Activated T-cell treated with anti-CD3 and anti-CD28 coated beads, Interleukin-2, amount 50 U/mL, for 4 hours (primary cell): ENCODE measurements at regions not wholly inside any gene's neighbourhood (a gene's known extent, or its start where the extent isn't known, plus 50 kb on each side); places are given as distances from the start of the nearest gene placed in this dataset.

Experiments used
- ATAC-seq, 2 donors: fragments of 200-7000 bp; cut with Tn5 transposase; one replicate each; pipeline ENCODE4 v1.10.0; 2021
- DNase-seq: peaks from one replicate; pipeline ENCODE4 v3.0.0-alpha.2; 2020
- H3K27me3 Mint-ChIP-seq: one replicate; pipeline ENCODE4 v1.8.0; 2021; ENCODE audit warnings: low read depth, mixed read lengths
- H3K36me3 Mint-ChIP-seq: one replicate; pipeline ENCODE4 v1.8.0; 2022; ENCODE audit warnings: mixed read lengths; ENCODE audit not compliant: insufficient read depth
- H3K4me1 Mint-ChIP-seq: one replicate; pipeline ENCODE4 v1.8.0; 2021; ENCODE audit warnings: low read depth, mixed read lengths
- H3K4me3 Mint-ChIP-seq: one replicate; pipeline ENCODE4 v1.8.0; 2021; ENCODE audit warnings: mild to moderate bottlenecking, moderate library complexity, mixed read lengths
- H3K9me3 Mint-ChIP-seq: one replicate; pipeline ENCODE4 v1.8.0; 2021; ENCODE audit warnings: mixed read lengths

DNA sequence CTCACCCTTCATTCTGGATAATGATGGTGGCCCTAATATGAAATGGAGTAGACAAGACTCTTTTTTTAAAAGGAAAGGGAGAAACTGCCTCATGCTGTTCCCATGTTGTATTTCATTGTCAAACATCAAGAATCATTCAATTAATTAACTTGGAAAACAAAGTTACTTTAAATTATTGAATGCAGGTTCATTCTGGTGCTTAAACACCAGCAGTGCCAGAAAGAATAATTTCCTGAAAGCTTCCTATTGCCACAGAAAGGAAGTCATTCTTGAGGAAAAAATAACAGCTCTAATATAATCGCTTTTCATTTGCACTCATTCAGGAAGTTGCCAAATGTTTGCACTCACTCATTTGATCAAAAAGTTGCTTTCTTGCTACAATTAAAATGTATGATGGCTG, 497.1 kb upstream of the CDH11 start:
- ATAC-seq (no peak), DNase-seq (no peak)
- H3K4me1 Mint-ChIP-seq, result no peaks in the 10 kb centered on the region
- H3K27me3 Mint-ChIP-seq, result peaks cover 1% of the 10 kb centered on the region
- H3K36me3 Mint-ChIP-seq, result no peaks in the 10 kb centered on the region
- no peak overlapping the region for H3K4me3 Mint-ChIP-seq
- H3K9me3 Mint-ChIP-seq, result peaks cover 4% of the 10 kb centered on the region

DNA sequence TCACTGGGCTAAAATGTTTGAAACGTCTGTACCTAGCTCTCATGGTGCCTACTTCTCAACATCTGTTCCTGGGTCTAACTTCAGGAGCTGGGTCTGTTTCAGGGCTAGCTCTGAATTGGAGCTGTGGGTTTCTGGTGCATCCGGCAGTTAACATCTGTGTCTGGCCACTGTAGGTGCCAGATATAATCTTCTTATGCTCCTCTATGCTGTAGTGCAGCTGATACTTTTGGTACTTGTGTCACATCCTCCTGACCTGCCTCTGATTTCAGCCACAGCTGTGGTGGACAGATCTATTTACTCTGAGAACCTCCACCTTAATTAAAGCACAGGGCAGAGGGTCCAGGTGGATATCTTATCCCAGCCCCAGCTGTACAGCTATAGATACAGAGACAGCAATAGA, 496.5 kb upstream of the CDH11 start:
- ATAC-seq (no peak), DNase-seq (no peak)
- Mint-ChIP-seq H3K36me3 (no peaks in the 10 kb centered on the region), H3K27me3 (peaks cover 1% of the 10 kb centered on the region), H3K9me3 (peaks cover 7% of the 10 kb centered on the region), H3K4me3 (no peak overlapping the region), H3K4me1 (no peaks in the 10 kb centered on the region)

DNA sequence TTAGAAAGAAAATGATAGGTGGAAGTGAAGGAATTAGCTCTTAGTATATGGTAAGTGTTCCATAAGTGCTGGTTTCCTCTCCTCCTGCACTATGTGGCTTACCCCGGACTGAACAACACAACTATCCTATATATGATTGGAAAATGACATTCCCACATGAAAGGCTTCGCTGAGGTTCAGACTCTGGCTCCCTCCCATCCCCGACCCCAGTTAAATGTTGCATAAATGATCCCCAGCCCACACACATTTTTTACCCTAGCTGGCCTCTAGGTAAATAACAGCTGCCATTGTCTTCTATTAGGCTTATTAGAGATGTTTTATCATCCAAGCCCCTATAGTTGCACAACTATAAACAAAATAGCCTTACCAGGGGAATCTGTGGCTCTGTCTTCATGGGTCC, 495.6 kb upstream of the CDH11 start:
- DNase-seq, result no peak
- H3K27me3 Mint-ChIP-seq, result peaks cover 1% of the 10 kb centered on the region
- no peak overlapping the region for H3K4me3 Mint-ChIP-seq
- ATAC-seq, result no peak
- H3K36me3 Mint-ChIP-seq, result no peaks in the 10 kb centered on the region
- no peaks in the 10 kb centered on the region for H3K4me1 Mint-ChIP-seq
- H3K9me3 Mint-ChIP-seq, result peaks cover 9% of the 10 kb centered on the region

DNA sequence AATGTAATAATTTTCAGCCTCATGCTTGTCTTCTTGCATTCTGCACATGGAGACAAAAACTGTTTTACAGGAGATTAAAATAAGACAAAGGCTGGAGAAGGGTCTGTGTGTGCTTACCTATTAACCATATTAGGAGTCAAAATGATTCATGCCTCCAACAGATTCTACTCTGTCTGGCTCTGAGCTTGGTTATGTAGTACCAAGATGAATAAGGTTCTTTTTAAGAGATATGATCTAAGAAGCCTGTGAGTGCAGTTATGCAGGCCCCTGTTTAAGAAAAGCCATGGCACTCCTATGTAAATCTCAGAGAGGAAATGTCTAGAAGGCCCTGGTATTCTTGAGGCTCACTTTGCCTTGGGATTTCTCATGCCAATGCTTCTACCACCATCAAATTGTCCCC, 486.6 kb upstream of the CDH11 start:
- Mint-ChIP-seq H3K27me3 (no peaks in the 10 kb centered on the region), H3K4me1 (no peaks in the 10 kb centered on the region), H3K4me3 (no peak overlapping the region), H3K9me3 (peaks cover 9% of the 10 kb centered on the region), H3K36me3 (no peaks in the 10 kb centered on the region)
- ATAC-seq, result no peak
- DNase-seq, result no peak

DNA sequence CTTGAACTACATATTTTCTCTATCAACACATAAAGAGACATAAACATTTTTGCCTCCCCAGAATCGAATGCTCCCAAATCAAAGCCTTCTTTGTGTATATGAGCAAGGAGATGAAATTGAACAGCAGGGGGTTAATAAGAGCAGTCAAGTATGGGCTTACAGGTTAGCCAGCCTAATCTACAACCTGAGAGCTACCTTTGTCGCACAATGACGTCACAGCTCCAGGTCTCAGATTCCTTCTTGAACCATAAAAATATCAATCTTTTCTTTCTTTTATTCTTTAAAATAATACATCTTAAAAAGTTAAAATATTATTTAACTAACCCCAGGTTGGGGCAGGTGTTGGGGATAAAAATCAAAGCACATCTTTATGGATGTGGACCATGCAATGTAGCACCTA, 482.9 kb upstream of the CDH11 start:
- Mint-ChIP-seq H3K9me3 (peaks cover 13% of the 10 kb centered on the region), H3K27me3 (no peaks in the 10 kb centered on the region), H3K36me3 (no peaks in the 10 kb centered on the region), H3K4me3 (no peak overlapping the region), H3K4me1 (no peaks in the 10 kb centered on the region)
- ATAC-seq (no peak), DNase-seq (no peak)

DNA sequence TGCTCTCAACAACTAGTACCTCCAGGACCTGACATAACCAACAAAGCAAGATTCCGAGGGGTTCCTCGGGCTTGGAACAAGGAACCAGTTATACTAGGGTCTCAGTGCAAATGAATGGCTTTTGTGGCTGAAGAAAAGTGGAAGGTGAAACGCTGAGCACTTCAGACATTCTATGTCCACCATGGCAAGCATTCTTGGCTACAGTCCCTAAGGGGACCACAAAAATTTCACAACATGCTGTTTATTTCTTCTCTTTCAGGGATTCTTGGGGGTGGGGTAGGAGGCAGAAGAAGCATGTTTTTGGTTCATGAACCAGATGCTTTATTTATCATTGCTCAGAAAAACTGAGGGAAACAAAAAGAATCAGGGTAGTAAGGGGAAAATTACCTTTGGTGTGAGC, 479.9 kb upstream of the CDH11 start:
- Mint-ChIP-seq H3K9me3 (peaks cover 20% of the 10 kb centered on the region), H3K4me1 (no peaks in the 10 kb centered on the region), H3K27me3 (no peaks in the 10 kb centered on the region), H3K36me3 (no peaks in the 10 kb centered on the region), H3K4me3 (no peak overlapping the region)
- DNase-seq, result no peak
- ATAC-seq, result no peak

DNA sequence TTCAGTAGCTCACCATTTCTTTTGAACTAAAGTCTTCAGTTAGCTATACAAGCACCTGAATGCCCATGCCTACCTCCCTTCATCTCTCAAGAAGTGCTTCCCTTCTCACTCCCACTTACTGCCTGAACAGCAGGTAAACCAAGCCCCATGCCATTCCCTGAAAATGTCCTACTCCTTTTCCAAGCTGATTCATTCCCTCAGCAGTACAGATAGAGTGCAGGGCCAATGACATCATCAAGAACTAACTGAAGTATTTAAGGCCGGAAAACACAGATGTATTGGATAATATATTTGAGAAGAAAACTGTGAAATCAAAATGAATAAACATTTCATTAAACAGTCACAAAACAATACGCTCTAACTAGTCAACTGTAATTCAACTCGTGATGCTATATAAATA, 478.8 kb upstream of the CDH11 start:
- no peaks in the 10 kb centered on the region for H3K4me1 Mint-ChIP-seq
- H3K4me3 Mint-ChIP-seq, result no peak overlapping the region
- peaks cover 27% of the 10 kb centered on the region for H3K9me3 Mint-ChIP-seq
- ATAC-seq (no peak), DNase-seq (no peak)
- H3K27me3 Mint-ChIP-seq, result no peaks in the 10 kb centered on the region
- no peaks in the 10 kb centered on the region for H3K36me3 Mint-ChIP-seq

DNA sequence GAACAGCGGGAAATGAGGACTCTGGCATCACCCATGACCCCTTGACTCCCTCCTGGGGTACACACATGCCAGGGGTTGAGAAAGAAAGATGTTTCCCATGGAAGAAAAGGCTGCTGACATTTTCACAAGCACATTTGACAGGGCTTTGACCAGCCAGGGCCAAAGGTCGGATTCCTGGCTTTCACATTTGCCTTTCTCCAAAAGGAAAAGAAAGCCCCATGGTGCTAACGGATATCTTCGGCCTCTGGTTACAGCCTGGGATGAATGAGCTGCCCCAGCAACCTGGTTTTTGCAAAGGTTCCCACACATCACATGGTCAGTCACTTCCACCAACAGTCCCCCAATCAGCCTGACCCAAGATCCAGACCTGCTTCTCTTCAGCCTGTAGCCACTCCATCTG, 478.2 kb upstream of the CDH11 start:
- H3K4me1 Mint-ChIP-seq, result no peaks in the 10 kb centered on the region
- DNase-seq (no peak), ATAC-seq (no peak)
- H3K27me3 Mint-ChIP-seq, result no peaks in the 10 kb centered on the region
- H3K9me3 Mint-ChIP-seq, result peaks cover 28% of the 10 kb centered on the region
- no peak overlapping the region for H3K4me3 Mint-ChIP-seq
- H3K36me3 Mint-ChIP-seq, result no peaks in the 10 kb centered on the region

DNA sequence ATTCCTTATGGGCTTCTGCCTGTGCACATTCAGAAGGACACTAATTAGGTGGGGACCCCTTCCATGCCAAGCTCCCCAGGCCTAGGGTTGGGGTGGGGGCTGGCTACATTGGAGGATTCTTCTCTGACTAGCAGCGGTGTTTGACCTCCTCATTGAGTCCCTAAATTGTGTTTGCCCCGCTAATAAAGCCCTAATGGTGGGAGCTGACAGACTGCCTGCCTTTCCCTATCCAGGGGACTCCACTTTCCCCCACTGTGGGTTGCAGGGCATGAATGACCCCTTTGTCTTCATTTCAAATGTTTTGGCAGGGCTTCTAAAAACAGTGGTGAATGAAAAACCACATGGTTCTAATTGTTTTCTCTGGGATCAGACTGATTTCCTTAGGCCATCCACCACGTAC, 476.8 kb upstream of the CDH11 start:
- Mint-ChIP-seq H3K4me1 (no peaks in the 10 kb centered on the region), H3K9me3 (peaks cover 22% of the 10 kb centered on the region), H3K27me3 (no peaks in the 10 kb centered on the region), H3K4me3 (no peak overlapping the region), H3K36me3 (no peaks in the 10 kb centered on the region)
- DNase-seq (no peak), ATAC-seq (no peak)

DNA sequence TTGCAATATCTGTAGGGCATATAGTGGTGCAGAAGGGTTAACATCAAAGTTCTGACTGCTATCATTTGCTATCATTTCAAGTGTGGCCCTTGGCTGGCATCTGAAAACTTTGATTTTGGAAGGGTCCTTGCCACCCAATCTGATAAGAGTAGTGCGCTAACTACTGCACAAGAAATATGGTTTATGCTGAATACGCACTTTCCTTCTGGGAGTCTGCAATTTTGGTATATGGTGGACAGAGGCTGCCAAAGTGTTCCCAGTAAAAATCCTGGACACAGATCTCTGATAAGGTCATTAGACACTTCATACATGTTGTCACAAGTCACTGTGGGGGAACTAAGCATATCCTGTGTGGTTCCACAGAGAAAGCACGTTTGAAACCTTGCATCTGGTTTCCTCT, 461.6 kb upstream of the CDH11 start:
- ATAC-seq (no peak), DNase-seq (no peak)
- Mint-ChIP-seq H3K9me3 (peaks cover 4% of the 10 kb centered on the region), H3K27me3 (no peaks in the 10 kb centered on the region), H3K4me3 (no peak overlapping the region), H3K36me3 (no peaks in the 10 kb centered on the region), H3K4me1 (no peaks in the 10 kb centered on the region)

DNA sequence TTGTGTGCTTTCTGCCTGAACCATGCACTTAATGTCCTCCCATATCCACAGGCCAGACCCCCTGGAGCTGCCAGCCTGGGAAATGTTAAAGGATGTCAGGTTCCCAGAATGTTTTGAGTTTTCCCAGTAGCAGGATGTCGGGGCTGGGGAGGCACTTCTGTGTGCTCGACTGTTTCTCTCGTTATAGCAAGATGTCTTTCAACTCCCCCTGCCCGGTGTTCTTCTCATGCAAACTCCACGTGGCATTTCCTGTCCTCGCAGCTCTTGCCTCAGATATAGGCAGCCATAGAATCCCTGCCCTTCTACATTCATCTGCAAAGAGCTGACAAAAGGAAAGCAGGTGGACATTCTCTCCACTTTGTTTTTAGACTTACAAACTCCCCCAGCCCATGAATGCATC, 457.2 kb upstream of the CDH11 start:
- no peaks in the 10 kb centered on the region for H3K36me3 Mint-ChIP-seq
- H3K27me3 Mint-ChIP-seq, result no peaks in the 10 kb centered on the region
- no peaks in the 10 kb centered on the region for H3K4me1 Mint-ChIP-seq
- DNase-seq (no peak), ATAC-seq (no peak)
- H3K9me3 Mint-ChIP-seq, result peaks cover 10% of the 10 kb centered on the region
- H3K4me3 Mint-ChIP-seq, result no peak overlapping the region

DNA sequence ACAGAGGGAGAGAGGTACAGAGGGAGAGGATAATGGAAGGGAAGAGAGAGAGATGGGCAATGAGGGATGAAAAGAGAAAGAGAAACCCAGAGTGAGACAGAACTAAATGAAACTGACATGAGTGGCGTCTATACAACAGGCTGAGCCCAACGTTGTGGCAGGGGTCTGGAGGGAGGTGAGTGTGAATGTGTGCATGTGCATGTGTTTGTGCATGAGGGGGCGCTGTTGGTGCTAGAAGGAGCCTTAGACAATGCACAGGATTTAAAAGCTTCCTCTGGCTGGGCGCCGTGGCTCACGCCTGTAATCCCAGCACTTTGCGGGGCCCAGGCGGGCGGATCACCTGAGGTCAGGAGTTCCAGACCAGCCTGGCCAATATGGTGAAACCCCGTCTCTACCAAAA, 454.8 kb upstream of the CDH11 start:
- peaks cover 10% of the 10 kb centered on the region for H3K9me3 Mint-ChIP-seq
- no peaks in the 10 kb centered on the region for H3K36me3 Mint-ChIP-seq
- no peaks in the 10 kb centered on the region for H3K4me1 Mint-ChIP-seq
- H3K27me3 Mint-ChIP-seq, result no peaks in the 10 kb centered on the region
- H3K4me3 Mint-ChIP-seq, result no peak overlapping the region
- DNase-seq (no peak), ATAC-seq (no peak)

DNA sequence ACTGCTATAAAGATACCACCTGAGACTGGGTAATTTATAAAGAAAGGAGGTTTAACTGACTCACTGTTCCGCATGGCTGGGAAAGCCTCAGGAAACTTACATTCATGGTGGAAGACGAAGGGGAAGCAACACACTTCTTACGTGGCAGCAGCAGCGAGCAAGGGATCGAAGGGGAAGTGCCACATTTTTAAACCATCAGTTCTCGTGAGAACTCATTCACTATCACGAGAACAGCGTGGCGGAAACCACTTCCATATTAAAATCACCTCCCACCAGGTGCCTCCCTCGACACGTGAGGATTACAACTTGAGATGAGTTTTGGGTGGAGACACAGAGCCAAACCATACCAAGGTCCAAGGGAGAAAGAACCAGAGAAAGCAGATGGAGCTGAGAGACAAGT, 454.3 kb upstream of the CDH11 start:
- H3K27me3 Mint-ChIP-seq, result no peaks in the 10 kb centered on the region
- ATAC-seq (no peak), DNase-seq (no peak)
- H3K4me1 Mint-ChIP-seq, result no peaks in the 10 kb centered on the region
- H3K9me3 Mint-ChIP-seq, result peaks cover 11% of the 10 kb centered on the region
- no peaks in the 10 kb centered on the region for H3K36me3 Mint-ChIP-seq
- H3K4me3 Mint-ChIP-seq, result no peak overlapping the region

DNA sequence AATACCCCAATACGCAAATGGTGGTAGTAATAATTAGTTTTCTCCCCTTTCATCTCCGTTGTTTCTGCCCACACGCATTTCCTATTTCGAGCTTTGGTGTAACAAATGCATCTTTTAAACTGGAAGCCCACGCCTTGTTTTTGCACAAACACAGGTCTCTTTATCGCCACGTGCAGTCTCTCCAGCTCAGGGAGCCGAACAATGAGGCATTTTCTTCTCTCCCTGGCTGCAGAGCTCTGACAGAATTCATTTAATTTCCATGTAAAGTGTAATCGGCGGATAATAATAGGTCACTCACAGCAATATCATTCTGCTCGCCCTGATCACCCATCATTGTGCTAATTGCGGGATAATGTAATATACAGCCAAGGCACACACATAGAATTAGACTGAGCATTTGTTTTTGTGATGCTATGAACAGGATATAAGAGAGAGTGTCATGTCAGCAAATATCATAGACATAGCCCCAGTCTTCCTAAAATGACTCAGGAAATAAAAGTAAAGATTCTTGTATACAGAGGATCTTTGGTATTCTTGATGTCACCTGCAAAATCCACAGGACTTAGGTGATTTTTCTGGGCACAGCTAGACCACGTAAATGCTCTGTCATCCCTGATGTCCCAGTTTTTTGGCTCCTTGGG, 452.6 kb upstream of the CDH11 start:
- Mint-ChIP-seq H3K36me3 (no peaks in the 10 kb centered on the region), H3K27me3 (no peaks in the 10 kb centered on the region), H3K4me3 (no peak overlapping the region), H3K9me3 (peaks cover 19% of the 10 kb centered on the region), H3K4me1 (no peaks in the 10 kb centered on the region)
- DNase-seq, result no peak
- ATAC-seq, result no peak

DNA sequence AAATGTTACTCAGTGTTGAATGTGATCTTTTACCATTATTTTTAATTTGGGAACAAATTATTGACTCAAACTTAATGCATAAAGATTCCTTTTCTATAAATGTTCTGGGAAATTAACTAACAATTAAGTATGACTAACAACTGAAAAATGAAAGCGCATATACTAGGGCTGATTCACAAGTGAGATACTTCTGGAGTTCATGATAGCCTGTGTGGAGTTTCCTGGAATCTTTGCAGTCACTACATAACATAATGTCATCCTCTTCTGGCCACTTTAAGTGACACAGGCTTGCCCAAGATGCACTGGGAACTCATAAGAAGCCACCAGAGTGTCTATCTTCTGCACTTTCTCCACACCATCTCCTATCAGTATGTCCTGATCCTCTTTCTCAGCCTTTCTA, 450.3 kb upstream of the CDH11 start:
- ATAC-seq (no peak), DNase-seq (no peak)
- Mint-ChIP-seq H3K27me3 (no peaks in the 10 kb centered on the region), H3K9me3 (peaks cover 17% of the 10 kb centered on the region), H3K4me3 (no peak overlapping the region), H3K36me3 (no peaks in the 10 kb centered on the region), H3K4me1 (no peaks in the 10 kb centered on the region)

DNA sequence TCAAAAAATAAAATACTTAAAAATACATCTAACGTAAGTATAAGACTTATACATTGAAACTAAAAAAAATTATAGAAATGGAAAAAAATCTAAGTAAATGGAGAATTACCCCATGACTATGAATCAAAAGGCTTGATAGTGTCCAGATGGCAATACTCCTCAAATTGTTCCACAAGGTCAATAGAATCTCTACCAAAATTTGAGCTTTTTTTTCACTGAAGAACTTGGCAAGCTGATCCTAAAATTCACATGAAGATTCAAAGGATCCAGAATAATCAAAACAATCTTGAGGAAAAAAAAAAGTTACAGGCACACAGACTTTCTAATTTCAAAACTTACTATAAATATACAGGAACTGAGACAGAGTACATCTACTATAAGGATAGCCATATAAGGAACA, 448.4 kb upstream of the CDH11 start:
- Mint-ChIP-seq H3K4me1 (no peaks in the 10 kb centered on the region), H3K36me3 (no peaks in the 10 kb centered on the region), H3K27me3 (no peaks in the 10 kb centered on the region), H3K4me3 (no peak overlapping the region), H3K9me3 (peaks cover 9% of the 10 kb centered on the region)
- DNase-seq (no peak), ATAC-seq (no peak)
